Neural crest cell (in vitro differentiated cells): ENCODE measurements at regions not wholly inside any gene's neighbourhood (a gene's known extent, or its start where the extent isn't known, plus 50 kb on each side); places are given as distances from the start of the nearest gene placed in this dataset.

Source experiments
- DNase-seq: peaks from one replicate; pipeline ENCODE4 v3.0.0; 2021; ENCODE audit warnings: low read depth, mixed read lengths, low spot score
- H3K27ac Mint-ChIP-seq: one replicate; pipeline ENCODE4 v1.8.0; 2021; ENCODE audit warnings: mild to moderate bottlenecking, mixed read lengths; ENCODE audit not compliant: unreplicated experiment
- H3K27me3 Mint-ChIP-seq: 2 replicates; pipeline ENCODE4 v1.8.0; 2021; ENCODE audit warnings: low read depth, mild to moderate bottlenecking, mixed read lengths
- H3K36me3 Mint-ChIP-seq: 2 replicates; pipeline ENCODE4 v1.8.0; 2021; ENCODE audit warnings: low read depth, mild to moderate bottlenecking, mixed read lengths
- H3K4me1 Mint-ChIP-seq: 2 replicates; pipeline ENCODE4 v1.8.0; 2021; ENCODE audit warnings: mixed read lengths
- H3K4me3 Mint-ChIP-seq: one replicate; pipeline ENCODE4 v1.8.0; 2021; ENCODE audit warnings: mild to moderate bottlenecking, mixed read lengths
- H3K9me3 Mint-ChIP-seq: 2 replicates; pipeline ENCODE4 v1.8.0; 2021; ENCODE audit warnings: mixed read lengths
- TF ChIP-seq, protein P1 (sequence below): fragments of 200-600 bp; sonication (generic); conservative IDR thresholded peaks from 2 replicates; pipeline ENCODE4 v1.5.0; 2021; ENCODE audit warnings: antibody characterized with exemption, mild to moderate bottlenecking

DNA sequence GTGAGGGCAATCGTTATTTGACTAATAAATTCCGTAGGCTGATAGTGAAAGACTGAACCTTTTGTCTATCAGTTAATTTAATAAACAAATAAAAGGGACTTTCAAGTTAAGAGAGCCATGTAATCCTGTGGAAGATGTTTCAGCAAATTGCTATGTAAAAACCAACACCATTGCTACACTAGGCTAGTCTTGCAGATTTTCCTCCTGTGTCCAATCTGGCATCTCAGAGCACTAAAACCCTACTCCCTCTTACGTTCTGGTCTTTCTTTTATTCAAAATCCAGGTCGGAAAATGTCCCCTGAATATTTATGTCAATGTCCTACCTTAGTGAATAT is 478.8 kb upstream of the TNC start:
- H3K4me3 Mint-ChIP-seq: no peak overlapping the region
- TF ChIP-seq, protein P1, sequence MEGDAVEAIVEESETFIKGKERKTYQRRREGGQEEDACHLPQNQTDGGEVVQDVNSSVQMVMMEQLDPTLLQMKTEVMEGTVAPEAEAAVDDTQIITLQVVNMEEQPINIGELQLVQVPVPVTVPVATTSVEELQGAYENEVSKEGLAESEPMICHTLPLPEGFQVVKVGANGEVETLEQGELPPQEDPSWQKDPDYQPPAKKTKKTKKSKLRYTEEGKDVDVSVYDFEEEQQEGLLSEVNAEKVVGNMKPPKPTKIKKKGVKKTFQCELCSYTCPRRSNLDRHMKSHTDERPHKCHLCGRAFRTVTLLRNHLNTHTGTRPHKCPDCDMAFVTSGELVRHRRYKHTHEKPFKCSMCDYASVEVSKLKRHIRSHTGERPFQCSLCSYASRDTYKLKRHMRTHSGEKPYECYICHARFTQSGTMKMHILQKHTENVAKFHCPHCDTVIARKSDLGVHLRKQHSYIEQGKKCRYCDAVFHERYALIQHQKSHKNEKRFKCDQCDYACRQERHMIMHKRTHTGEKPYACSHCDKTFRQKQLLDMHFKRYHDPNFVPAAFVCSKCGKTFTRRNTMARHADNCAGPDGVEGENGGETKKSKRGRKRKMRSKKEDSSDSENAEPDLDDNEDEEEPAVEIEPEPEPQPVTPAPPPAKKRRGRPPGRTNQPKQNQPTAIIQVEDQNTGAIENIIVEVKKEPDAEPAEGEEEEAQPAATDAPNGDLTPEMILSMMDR: no peak
- H3K9me3 Mint-ChIP-seq: no peaks in the 10 kb centered on the region
- no peaks in the 10 kb centered on the region for H3K36me3 Mint-ChIP-seq
- H3K4me1 Mint-ChIP-seq: peaks cover 5% of the 10 kb centered on the region
- H3K27me3 Mint-ChIP-seq: peaks cover 33% of the 10 kb centered on the region
- H3K27ac Mint-ChIP-seq: no peak overlapping the region
- no peak for DNase-seq

DNA sequence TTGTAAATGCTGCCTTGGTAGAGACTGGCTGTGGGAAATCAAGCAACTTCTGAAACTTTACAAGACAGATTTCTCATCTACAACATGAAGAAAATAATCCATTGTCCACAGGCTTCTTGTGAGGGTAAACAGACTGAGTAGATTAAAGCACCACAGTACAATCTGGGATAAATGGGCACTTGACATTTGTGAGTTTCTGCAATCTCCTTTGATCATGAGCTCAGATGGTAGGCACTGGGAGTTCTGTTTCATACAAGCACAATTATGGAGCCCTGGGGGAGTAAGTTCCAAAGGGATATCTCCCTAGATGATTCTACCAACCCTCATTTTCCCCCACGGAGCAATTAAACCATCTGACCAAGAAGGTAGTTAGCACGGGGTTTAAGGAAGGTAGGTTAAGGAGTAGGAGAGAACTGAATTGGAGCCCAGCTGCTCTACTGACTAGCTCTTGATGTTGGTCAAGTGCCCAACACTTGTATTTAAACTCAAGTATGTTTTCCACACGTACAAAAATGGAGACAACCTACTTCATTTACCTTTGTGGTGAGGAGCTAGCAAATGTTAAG is 479.5 kb upstream of the TNC start:
- no peaks in the 10 kb centered on the region for H3K36me3 Mint-ChIP-seq
- TF ChIP-seq, protein P1: no peak
- peaks cover 3% of the 10 kb centered on the region for H3K4me1 Mint-ChIP-seq
- H3K27me3 Mint-ChIP-seq: peaks cover 33% of the 10 kb centered on the region
- H3K27ac Mint-ChIP-seq: no peak overlapping the region
- H3K9me3 Mint-ChIP-seq: no peaks in the 10 kb centered on the region
- DNase-seq: no peak
- no peak overlapping the region for H3K4me3 Mint-ChIP-seq

DNA sequence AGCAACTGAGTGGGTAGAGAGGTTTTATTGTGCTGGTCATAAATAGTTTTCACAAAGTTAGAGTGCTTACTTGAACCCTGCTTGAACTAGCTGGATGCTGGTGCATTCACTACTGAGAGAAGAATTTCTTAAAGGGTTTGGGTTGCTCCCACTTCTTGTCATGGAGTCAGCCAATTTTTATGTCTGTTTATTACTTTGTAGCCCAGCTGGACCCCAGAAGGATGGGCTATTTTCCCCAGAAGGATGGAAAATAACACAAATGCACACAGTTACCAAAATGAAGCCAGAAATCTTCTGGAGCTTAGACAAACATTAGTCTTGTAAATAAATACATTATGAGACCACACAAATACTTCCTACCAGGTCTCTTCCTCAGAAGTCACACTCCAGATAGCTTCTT is 480.8 kb upstream of the TNC start:
- H3K36me3 Mint-ChIP-seq: no peaks in the 10 kb centered on the region
- peaks cover 3% of the 10 kb centered on the region for H3K4me1 Mint-ChIP-seq
- DNase-seq: no peak
- H3K9me3 Mint-ChIP-seq: no peaks in the 10 kb centered on the region
- H3K27me3 Mint-ChIP-seq: peaks cover 33% of the 10 kb centered on the region
- TF ChIP-seq, protein P1: no peak
- no peak overlapping the region for H3K27ac Mint-ChIP-seq
- no peak overlapping the region for H3K4me3 Mint-ChIP-seq

DNA sequence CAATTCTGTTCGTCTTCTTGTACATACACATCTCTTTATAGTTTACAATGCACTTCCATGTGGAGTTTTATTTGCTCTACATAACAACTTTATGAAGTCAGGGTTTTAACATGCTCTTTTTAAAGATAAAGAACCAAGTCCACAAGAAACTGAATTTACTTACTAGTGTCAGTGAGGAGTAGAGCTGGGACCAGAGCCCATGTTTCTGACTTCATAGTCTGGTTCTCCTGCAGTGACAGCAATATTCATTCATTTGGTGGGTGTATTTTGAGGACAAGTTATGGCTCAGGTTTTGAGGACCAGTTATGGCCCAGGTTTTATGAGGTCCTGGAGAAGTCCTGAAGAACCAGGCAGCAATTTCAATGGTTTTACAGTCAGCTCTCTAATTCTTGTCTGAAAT is 481.9 kb upstream of the TNC start:
- no peak for DNase-seq
- Mint-ChIP-seq H3K27ac (no peak overlapping the region), H3K27me3 (peaks cover 27% of the 10 kb centered on the region), H3K4me1 (peaks cover 3% of the 10 kb centered on the region), H3K36me3 (no peaks in the 10 kb centered on the region), H3K9me3 (no peaks in the 10 kb centered on the region), H3K4me3 (no peak overlapping the region)
- TF ChIP-seq, protein P1: no peak

DNA sequence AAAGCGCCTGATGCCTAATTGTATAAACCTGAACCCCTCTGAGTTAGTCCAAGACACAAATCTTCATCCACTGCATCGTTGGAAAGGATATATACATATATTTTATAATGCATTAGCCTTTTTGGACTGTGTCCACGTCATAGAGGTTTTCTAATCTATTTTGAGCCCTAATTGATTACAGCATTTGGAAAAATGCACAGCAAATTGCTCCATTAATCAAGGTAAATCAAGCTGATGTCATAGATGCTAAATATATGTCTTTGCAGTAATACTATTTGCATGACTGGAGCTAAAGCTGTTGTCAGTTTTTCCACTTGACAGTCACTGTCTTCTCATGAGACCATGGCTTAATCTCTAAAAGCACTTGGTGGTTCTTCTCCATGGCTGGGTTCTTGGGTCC is 483.5 kb upstream of the TNC start:
- TF ChIP-seq, protein P1: no peak
- H3K27ac Mint-ChIP-seq: no peak overlapping the region
- H3K9me3 Mint-ChIP-seq: no peaks in the 10 kb centered on the region
- no peak for DNase-seq
- H3K4me3 Mint-ChIP-seq: no peak overlapping the region
- H3K27me3 Mint-ChIP-seq: peaks cover 13% of the 10 kb centered on the region
- no peaks in the 10 kb centered on the region for H3K36me3 Mint-ChIP-seq
- peaks cover under 1% of the 10 kb centered on the region for H3K4me1 Mint-ChIP-seq
